GM23338 (cell line): ENCODE measurements at regions not wholly inside any gene's neighbourhood (a gene's known extent, or its start where the extent isn't known, plus 50 kb on each side); places are given as distances from the start of the nearest gene placed in this dataset.

Experiments
- ATAC-seq: fragments of 200-7000 bp; cut with Tn5 transposase; 3 replicates; pipeline ENCODE4 v1.9.1; 2020
- DNase-seq: peaks from one replicate; pipeline ENCODE4 v3.0.0-alpha.2; 2015; ENCODE audit warnings: low spot score
- H2AFZ ChIP-seq: fragments of 200-600 bp; sonication (generic); 2 replicates; pipeline ENCODE4 v1.8.0; 2016; ENCODE audit warnings: antibody characterized with exemption, mild to moderate bottlenecking, moderate library complexity
- H3F3A ChIP-seq: fragments of 200-600 bp; sonication (generic); replicated peaks from 2 replicates; pipeline ENCODE4 v1.8.0; 2017; ENCODE audit warnings: antibody characterized with exemption, mixed run types, low read depth
- H3K27ac ChIP-seq: fragments of 200-600 bp; sonication (generic); 2 replicates; pipeline ENCODE4 v1.6.1; 2016; ENCODE audit warnings: low read depth
- H3K27me3 ChIP-seq: fragments of 200-600 bp; sonication (generic); 2 replicates; pipeline ENCODE4 v1.8.0; 2016; ENCODE audit warnings: mild to moderate bottlenecking, mixed run types, moderate library complexity; ENCODE audit not compliant: insufficient read depth
- H3K36me3 ChIP-seq: fragments of 200-600 bp; sonication (generic); 2 replicates; pipeline ENCODE4 v1.8.0; 2016; ENCODE audit warnings: mild to moderate bottlenecking; ENCODE audit not compliant: insufficient read depth
- H3K4me1 ChIP-seq: fragments of 200-600 bp; sonication (generic); 2 replicates; pipeline ENCODE4 v1.8.0; 2016; ENCODE audit warnings: mild to moderate bottlenecking, moderate library complexity; ENCODE audit not compliant: insufficient read depth
- H3K4me2 ChIP-seq: fragments of 200-600 bp; sonication (generic); 2 replicates; pipeline ENCODE4 v1.7.1; 2017; ENCODE audit warnings: mixed run types
- H3K4me3 ChIP-seq: fragments of 200-600 bp; sonication (generic); 2 replicates; pipeline ENCODE4 v1.6.1; 2016; ENCODE audit warnings: mixed run types
- H3K79me2 ChIP-seq: fragments of 200-600 bp; sonication (generic); replicated peaks from 2 replicates; pipeline ENCODE4 v1.8.0; 2017; ENCODE audit warnings: mild to moderate bottlenecking; ENCODE audit not compliant: insufficient read depth
- H3K9me2 ChIP-seq: fragments of 200-600 bp; sonication (generic); 2 replicates; pipeline ENCODE4 v1.8.0; 2017; ENCODE audit not compliant: insufficient read depth
- H4K20me1 ChIP-seq: fragments of 200-600 bp; sonication (generic); replicated peaks from 2 replicates; pipeline ENCODE4 v1.8.0; 2017; ENCODE audit warnings: mild to moderate bottlenecking; ENCODE audit not compliant: insufficient read depth
- H3K27ac Mint-ChIP-seq: 2 replicates; pipeline ENCODE4 v1.8.0; 2020; ENCODE audit warnings: inconsistent platforms, mild to moderate bottlenecking, moderate library complexity, mixed read lengths
- H3K27me3 Mint-ChIP-seq: 3 replicates; pipeline ENCODE4 v1.8.0; 2022; ENCODE audit warnings: low read depth, mild to moderate bottlenecking, moderate library complexity, mixed read lengths, inconsistent platforms; ENCODE audit not compliant: insufficient read depth, poor library complexity
- H3K36me3 Mint-ChIP-seq: 3 replicates; pipeline ENCODE4 v1.8.0; 2021; ENCODE audit warnings: low read depth, mild to moderate bottlenecking, inconsistent platforms, moderate library complexity, mixed read lengths
- H3K4me1 Mint-ChIP-seq: 3 replicates; pipeline ENCODE4 v1.8.0; 2020; ENCODE audit warnings: mild to moderate bottlenecking, inconsistent platforms, mixed read lengths
- H3K4me3 Mint-ChIP-seq: 3 replicates; pipeline ENCODE4 v1.8.0; 2021; ENCODE audit warnings: moderate library complexity, mild to moderate bottlenecking, inconsistent platforms, mixed read lengths
- H3K9me3 Mint-ChIP-seq: 3 replicates; pipeline ENCODE4 v1.8.0; 2020; ENCODE audit warnings: moderate library complexity, mild to moderate bottlenecking, inconsistent platforms, mixed read lengths
- CREB1 ChIP-seq: fragments of 250-450 bp; sonication (Bioruptor Pico); IDR thresholded peaks from 2 replicates; pipeline ENCODE4 v1.5.0; 2020; ENCODE audit warnings: low read depth, mild to moderate bottlenecking, moderate library complexity
- EZH2 ChIP-seq: fragments of 200-600 bp; sonication (generic); IDR thresholded peaks from one replicate; pipeline ENCODE4 v1.8.0; 2017; ENCODE audit warnings: antibody characterized with exemption, mild to moderate bottlenecking, low read depth; ENCODE audit not compliant: unreplicated experiment
- EZH2phosphoT487 ChIP-seq: fragments of 200-600 bp; sonication (generic); IDR thresholded peaks from one replicate; pipeline ENCODE4 v1.8.1; 2018; ENCODE audit warnings: antibody characterized with exemption; ENCODE audit not compliant: unreplicated experiment
- JUNB ChIP-seq: IDR thresholded peaks from one replicate; pipeline ENCODE4 v1.6.1; 2016; ENCODE audit warnings: antibody characterized with exemption; ENCODE audit not compliant: unreplicated experiment
- NANOG ChIP-seq: IDR thresholded peaks from 2 replicates; pipeline ENCODE4 v1.6.1; 2016; ENCODE audit warnings: antibody characterized with exemption, borderline replicate concordance
- POLR2AphosphoS5 ChIP-seq: IDR thresholded peaks from 2 replicates; pipeline ENCODE4 v1.6.1; 2016; ENCODE audit warnings: antibody characterized with exemption, low read depth
- STAT1 ChIP-seq: IDR thresholded peaks from one replicate; pipeline ENCODE4 v1.6.1; 2016; ENCODE audit warnings: antibody characterized with exemption; ENCODE audit not compliant: unreplicated experiment
- ZNF114 ChIP-seq: fragments of 250-450 bp; sonication (Bioruptor Pico); IDR thresholded peaks from 2 replicates; pipeline ENCODE4 v1.5.0; 2020; ENCODE audit warnings: mild to moderate bottlenecking, moderate library complexity
- ZNF331 ChIP-seq: fragments of 250-450 bp; sonication (Bioruptor Pico); IDR thresholded peaks from 2 replicates; pipeline ENCODE4 v1.5.0; 2020; ENCODE audit warnings: low read depth, mild to moderate bottlenecking, moderate library complexity
- TF ChIP-seq, protein P1 (sequence below): fragments of 250-450 bp; sonication (Bioruptor Pico); IDR thresholded peaks from 2 replicates; pipeline ENCODE4 v1.5.0; 2020; ENCODE audit warnings: mild to moderate bottlenecking, moderate library complexity
- TF ChIP-seq, protein P2 (sequence below): IDR thresholded peaks from 2 replicates; pipeline ENCODE4 v1.6.1; 2016; ENCODE audit warnings: antibody characterized with exemption
- TF ChIP-seq, protein P3 (sequence below), 2 experiments: fragments of 200-600 bp in 1 of 2; sonication (generic) in 1 of 2; conservative IDR thresholded peaks; 2 replicates each; pipeline versions ENCODE4 v1.5.1 to v1.6.1; 2016 to 2017; ENCODE audit warnings: antibody characterized with exemption in 2 of 2, low read depth in 2 of 2, mild to moderate bottlenecking in 2 of 2, moderate library complexity in 1 of 2
- TF ChIP-seq, protein P4 (sequence below): IDR thresholded peaks from one replicate; pipeline ENCODE4 v1.6.1; 2018; ENCODE audit warnings: antibody characterized with exemption; ENCODE audit not compliant: unreplicated experiment

DNA sequence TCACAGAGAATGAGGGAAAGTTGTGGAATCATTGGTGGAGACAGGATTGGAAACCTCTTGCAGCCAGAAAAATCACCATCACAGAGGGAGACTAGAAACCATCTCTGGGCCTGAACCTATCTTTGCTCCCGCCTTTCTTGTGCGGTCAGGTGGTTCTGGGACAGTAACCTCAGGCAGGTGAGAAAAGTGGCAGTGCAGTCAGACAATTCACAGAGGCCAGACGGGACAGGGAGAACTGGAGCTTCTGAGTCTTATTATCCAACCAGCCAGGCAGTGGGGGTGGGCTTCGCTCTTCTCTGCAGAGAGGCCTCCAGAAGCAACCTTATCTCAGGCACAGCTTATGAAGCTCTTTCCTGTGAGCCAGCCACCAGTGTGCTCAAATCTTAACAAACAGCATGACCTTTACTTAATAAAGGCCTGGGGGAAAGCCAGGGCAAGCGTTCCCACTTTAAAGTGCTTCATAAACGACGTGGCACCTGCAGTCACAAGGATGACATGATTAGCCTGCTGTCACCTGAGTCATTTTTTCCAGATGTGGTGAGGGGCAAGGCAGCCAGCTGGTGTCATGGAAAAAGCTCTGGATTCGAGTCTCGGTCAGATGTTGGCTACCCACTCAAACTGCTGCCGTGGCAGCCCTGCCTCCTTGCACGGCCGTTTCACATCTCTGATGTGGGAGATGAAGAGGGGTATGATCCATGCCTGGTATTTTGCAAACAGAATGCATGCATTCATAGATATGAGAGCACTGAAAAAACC is 109.7 kb downstream of the B3GNT2 start:
- no peaks in the 10 kb centered on the region for H3K36me3 ChIP-seq
- no peak overlapping the region for H3K4me3 Mint-ChIP-seq
- H3K4me1 ChIP-seq: peaks cover 42% of the 10 kb centered on the region
- 0 out of 2 replicates have a peak, but pooled peaks cover 7% of the 10 kb centered on the region for H3F3A ChIP-seq
- no peaks in the 10 kb centered on the region for H3K36me3 Mint-ChIP-seq
- no peak overlapping the region for H3K4me2 ChIP-seq
- no peaks in the 10 kb centered on the region for H4K20me1 ChIP-seq
- no peaks in the 10 kb centered on the region for H3K79me2 ChIP-seq
- H3K4me3 ChIP-seq: no peak overlapping the region
- H3K9me3 Mint-ChIP-seq: no peaks in the 10 kb centered on the region
- ATAC-seq: no peak
- TF ChIP-seq EZH2 (no peak), NANOG (no peak), JUNB (no peak), ZNF114 (CRISPR knock-in tag) (no peak), EZH2phosphoT487 (no peak), CREB1 (CRISPR knock-in tag) (no peak), STAT1 (no peak), POLR2AphosphoS5 (no peak), ZNF331 (no peak)
- TF ChIP-seq, protein P1, sequence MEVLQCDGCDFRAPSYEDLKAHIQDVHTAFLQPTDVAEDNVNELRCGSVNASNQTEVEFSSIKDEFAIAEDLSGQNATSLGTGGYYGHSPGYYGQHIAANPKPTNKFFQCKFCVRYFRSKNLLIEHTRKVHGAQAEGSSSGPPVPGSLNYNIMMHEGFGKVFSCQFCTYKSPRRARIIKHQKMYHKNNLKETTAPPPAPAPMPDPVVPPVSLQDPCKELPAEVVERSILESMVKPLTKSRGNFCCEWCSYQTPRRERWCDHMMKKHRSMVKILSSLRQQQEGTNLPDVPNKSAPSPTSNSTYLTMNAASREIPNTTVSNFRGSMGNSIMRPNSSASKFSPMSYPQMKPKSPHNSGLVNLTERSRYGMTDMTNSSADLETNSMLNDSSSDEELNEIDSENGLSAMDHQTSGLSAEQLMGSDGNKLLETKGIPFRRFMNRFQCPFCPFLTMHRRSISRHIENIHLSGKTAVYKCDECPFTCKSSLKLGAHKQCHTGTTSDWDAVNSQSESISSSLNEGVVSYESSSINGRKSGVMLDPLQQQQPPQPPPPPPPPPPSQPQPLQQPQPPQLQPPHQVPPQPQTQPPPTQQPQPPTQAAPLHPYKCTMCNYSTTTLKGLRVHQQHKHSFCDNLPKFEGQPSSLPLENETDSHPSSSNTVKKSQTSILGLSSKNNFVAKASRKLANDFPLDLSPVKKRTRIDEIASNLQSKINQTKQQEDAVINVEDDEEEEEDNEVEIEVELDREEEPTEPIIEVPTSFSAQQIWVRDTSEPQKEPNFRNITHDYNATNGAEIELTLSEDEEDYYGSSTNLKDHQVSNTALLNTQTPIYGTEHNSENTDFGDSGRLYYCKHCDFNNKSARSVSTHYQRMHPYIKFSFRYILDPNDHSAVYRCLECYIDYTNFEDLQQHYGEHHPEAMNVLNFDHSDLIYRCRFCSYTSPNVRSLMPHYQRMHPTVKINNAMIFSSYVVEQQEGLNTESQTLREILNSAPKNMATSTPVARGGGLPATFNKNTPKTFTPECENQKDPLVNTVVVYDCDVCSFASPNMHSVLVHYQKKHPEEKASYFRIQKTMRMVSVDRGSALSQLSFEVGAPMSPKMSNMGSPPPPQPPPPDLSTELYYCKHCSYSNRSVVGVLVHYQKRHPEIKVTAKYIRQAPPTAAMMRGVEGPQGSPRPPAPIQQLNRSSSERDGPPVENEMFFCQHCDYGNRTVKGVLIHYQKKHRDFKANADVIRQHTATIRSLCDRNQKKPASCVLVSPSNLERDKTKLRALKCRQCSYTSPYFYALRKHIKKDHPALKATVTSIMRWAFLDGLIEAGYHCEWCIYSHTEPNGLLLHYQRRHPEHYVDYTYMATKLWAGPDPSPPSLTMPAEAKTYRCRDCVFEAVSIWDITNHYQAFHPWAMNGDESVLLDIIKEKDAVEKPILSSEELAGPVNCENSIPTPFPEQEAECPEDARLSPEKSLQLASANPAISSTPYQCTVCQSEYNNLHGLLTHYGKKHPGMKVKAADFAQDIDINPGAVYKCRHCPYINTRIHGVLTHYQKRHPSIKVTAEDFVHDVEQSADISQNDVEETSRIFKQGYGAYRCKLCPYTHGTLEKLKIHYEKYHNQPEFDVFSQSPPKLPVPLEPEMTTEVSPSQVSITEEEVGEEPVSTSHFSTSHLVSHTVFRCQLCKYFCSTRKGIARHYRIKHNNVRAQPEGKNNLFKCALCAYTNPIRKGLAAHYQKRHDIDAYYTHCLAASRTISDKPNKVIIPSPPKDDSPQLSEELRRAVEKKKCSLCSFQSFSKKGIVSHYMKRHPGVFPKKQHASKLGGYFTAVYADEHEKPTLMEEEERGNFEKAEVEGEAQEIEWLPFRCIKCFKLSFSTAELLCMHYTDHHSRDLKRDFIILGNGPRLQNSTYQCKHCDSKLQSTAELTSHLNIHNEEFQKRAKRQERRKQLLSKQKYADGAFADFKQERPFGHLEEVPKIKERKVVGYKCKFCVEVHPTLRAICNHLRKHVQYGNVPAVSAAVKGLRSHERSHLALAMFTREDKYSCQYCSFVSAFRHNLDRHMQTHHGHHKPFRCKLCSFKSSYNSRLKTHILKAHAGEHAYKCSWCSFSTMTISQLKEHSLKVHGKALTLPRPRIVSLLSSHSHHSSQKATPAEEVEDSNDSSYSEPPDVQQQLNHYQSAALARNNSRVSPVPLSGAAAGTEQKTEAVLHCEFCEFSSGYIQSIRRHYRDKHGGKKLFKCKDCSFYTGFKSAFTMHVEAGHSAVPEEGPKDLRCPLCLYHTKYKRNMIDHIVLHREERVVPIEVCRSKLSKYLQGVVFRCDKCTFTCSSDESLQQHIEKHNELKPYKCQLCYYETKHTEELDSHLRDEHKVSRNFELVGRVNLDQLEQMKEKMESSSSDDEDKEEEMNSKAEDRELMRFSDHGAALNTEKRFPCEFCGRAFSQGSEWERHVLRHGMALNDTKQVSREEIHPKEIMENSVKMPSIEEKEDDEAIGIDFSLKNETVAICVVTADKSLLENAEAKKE (CRISPR knock-in tag): no peak
- TF ChIP-seq, protein P2, sequence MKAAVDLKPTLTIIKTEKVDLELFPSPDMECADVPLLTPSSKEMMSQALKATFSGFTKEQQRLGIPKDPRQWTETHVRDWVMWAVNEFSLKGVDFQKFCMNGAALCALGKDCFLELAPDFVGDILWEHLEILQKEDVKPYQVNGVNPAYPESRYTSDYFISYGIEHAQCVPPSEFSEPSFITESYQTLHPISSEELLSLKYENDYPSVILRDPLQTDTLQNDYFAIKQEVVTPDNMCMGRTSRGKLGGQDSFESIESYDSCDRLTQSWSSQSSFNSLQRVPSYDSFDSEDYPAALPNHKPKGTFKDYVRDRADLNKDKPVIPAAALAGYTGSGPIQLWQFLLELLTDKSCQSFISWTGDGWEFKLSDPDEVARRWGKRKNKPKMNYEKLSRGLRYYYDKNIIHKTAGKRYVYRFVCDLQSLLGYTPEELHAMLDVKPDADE: no peak
- TF ChIP-seq, protein P3, sequence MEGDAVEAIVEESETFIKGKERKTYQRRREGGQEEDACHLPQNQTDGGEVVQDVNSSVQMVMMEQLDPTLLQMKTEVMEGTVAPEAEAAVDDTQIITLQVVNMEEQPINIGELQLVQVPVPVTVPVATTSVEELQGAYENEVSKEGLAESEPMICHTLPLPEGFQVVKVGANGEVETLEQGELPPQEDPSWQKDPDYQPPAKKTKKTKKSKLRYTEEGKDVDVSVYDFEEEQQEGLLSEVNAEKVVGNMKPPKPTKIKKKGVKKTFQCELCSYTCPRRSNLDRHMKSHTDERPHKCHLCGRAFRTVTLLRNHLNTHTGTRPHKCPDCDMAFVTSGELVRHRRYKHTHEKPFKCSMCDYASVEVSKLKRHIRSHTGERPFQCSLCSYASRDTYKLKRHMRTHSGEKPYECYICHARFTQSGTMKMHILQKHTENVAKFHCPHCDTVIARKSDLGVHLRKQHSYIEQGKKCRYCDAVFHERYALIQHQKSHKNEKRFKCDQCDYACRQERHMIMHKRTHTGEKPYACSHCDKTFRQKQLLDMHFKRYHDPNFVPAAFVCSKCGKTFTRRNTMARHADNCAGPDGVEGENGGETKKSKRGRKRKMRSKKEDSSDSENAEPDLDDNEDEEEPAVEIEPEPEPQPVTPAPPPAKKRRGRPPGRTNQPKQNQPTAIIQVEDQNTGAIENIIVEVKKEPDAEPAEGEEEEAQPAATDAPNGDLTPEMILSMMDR (conservative IDR thresholded peaks at IDR 0.05; ENCODE audit: low read depth in 2 of 2): no peak
- TF ChIP-seq, protein P4, sequence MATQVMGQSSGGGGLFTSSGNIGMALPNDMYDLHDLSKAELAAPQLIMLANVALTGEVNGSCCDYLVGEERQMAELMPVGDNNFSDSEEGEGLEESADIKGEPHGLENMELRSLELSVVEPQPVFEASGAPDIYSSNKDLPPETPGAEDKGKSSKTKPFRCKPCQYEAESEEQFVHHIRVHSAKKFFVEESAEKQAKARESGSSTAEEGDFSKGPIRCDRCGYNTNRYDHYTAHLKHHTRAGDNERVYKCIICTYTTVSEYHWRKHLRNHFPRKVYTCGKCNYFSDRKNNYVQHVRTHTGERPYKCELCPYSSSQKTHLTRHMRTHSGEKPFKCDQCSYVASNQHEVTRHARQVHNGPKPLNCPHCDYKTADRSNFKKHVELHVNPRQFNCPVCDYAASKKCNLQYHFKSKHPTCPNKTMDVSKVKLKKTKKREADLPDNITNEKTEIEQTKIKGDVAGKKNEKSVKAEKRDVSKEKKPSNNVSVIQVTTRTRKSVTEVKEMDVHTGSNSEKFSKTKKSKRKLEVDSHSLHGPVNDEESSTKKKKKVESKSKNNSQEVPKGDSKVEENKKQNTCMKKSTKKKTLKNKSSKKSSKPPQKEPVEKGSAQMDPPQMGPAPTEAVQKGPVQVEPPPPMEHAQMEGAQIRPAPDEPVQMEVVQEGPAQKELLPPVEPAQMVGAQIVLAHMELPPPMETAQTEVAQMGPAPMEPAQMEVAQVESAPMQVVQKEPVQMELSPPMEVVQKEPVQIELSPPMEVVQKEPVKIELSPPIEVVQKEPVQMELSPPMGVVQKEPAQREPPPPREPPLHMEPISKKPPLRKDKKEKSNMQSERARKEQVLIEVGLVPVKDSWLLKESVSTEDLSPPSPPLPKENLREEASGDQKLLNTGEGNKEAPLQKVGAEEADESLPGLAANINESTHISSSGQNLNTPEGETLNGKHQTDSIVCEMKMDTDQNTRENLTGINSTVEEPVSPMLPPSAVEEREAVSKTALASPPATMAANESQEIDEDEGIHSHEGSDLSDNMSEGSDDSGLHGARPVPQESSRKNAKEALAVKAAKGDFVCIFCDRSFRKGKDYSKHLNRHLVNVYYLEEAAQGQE: no peak
- no peak overlapping the region for H3K27ac Mint-ChIP-seq
- peaks cover 5% of the 10 kb centered on the region; the same call in 1 of the 2 replicates for H3K9me2 ChIP-seq
- no peak overlapping the region for H3K27ac ChIP-seq
- peaks cover 49% of the 10 kb centered on the region for H3K4me1 Mint-ChIP-seq
- DNase-seq: no peak
- H3K27me3 Mint-ChIP-seq: peaks cover 17% of the 10 kb centered on the region
- 0 out of 2 replicates have a peak overlapping the region, but pooled peaks have one; percentile 18 for H2AFZ ChIP-seq
- H3K27me3 ChIP-seq: no peaks in the 10 kb centered on the region
